A549 (cell line): ENCODE measurements at regions not wholly inside any gene's neighbourhood (a gene's known extent, or its start where the extent isn't known, plus 50 kb on each side); places are given as distances from the start of the nearest gene placed in this dataset.

Experiments
- ATAC-seq, 2 experiments: fragments of 200-7000 bp in 1 of 2; fragments of >200 bp in 1 of 2; cut with Nextera tagmentation in 1 of 2; cut with Tn5 transposase in 1 of 2; 3 replicates each; pipeline versions ENCODE4 v1.8.0 to v1.9.1; 2018 to 2020; ENCODE audit warnings: mild to moderate bottlenecking in 1 of 2, moderate library complexity in 1 of 2
- CTCF ChIA-PET: fragments of 300-600 bp; sonication (Branson Sonifier 250); formaldehyde crosslinking; extraction: SDS; loops from one replicate; lab custom pipeline; 2021; ENCODE audit warnings: antibody characterized with exemption, inconsistent platforms; lab: Yijun Ruan, JAX
- POLR2A ChIA-PET: fragments of 350-600 bp; formaldehyde crosslinking; extraction: SDS; loops from one replicate; lab custom pipeline; 2021; ENCODE audit warnings: antibody characterized with exemption, inconsistent platforms; lab: Yijun Ruan, JAX
- DNase-seq, 2 experiments: peaks; one replicate each; pipeline versions ENCODE4 v3.0.0 to v3.0.0-alpha.2; 2011 to 2016; ENCODE audit warnings: low read depth in 1 of 2, low spot score in 1 of 2
- FAIRE-seq: peaks from 2 replicates; lab custom pipeline; 2011; peaks lifted over from hg19 to GRCh38; lab: Jason Lieb, UNC
- H3K27ac ChIP-seq, 2 experiments: fragments of >200 bp; sonication (Bioruptor Twin); formaldehyde crosslinking; 3 replicates each; pipeline ENCODE4 v1.5.1; 2016 to 2017
- H3K4me1 ChIP-seq: fragments of >200 bp; sonication (Bioruptor Twin); formaldehyde crosslinking; 3 replicates; pipeline ENCODE4 v1.6.1; 2016
- H3K4me2 ChIP-seq: fragments of >200 bp; sonication (Bioruptor Twin); formaldehyde crosslinking; 3 replicates; pipeline ENCODE4 v1.6.1; 2016
- H3K4me3 ChIP-seq: fragments of >200 bp; sonication (Bioruptor Twin); formaldehyde crosslinking; 3 replicates; pipeline ENCODE4 v1.5.1; 2016
- H3K9me3 ChIP-seq: fragments of >200 bp; sonication (Bioruptor Twin); formaldehyde crosslinking; 3 replicates; pipeline ENCODE4 v1.6.1; 2016
- CBX2 ChIP-seq: fragments of 200-600 bp; sonication (generic); IDR thresholded peaks from 2 replicates; pipeline ENCODE4 v1.6.1; 2016; ENCODE audit warnings: low read depth, mild to moderate bottlenecking, borderline replicate concordance
- EHF ChIP-seq: fragments of 250-450 bp; sonication (Bioruptor Pico); IDR thresholded peaks from 2 replicates; pipeline ENCODE4 v1.5.0; 2020; ENCODE audit warnings: mild to moderate bottlenecking
- FOSB ChIP-seq: fragments of 250-450 bp; sonication (Bioruptor Pico); IDR thresholded peaks from 2 replicates; pipeline ENCODE4 v1.5.0; 2020; ENCODE audit warnings: mild to moderate bottlenecking, moderate library complexity
- FOSL2 ChIP-seq, 2 experiments: fragments of 450-650 bp in 1 of 2; fragments of >200 bp in 1 of 2; sonication (Bioruptor Twin) in 1 of 2; formaldehyde crosslinking; IDR thresholded peaks; 2 replicates each; pipeline versions ENCODE4 v1.5.0 to v1.6.1; 2016 to 2020; ENCODE audit warnings: mild to moderate bottlenecking in 1 of 2, moderate library complexity in 1 of 2
- FOXS1 ChIP-seq: fragments of 250-450 bp; sonication (Bioruptor Pico); IDR thresholded peaks from 2 replicates; pipeline ENCODE4 v1.5.0; 2020; ENCODE audit warnings: mild to moderate bottlenecking, moderate library complexity
- HEYL ChIP-seq: fragments of 250-450 bp; sonication (Bioruptor Pico); IDR thresholded peaks from 2 replicates; pipeline ENCODE4 v1.8.0; 2021; ENCODE audit warnings: mild to moderate bottlenecking, moderate library complexity
- HOXA7 ChIP-seq: fragments of 250-450 bp; sonication (Bioruptor Pico); IDR thresholded peaks from 2 replicates; pipeline ENCODE4 v1.5.0; 2020; ENCODE audit warnings: mild to moderate bottlenecking, moderate library complexity
- HOXB13 ChIP-seq: fragments of 250-450 bp; sonication (Bioruptor Pico); IDR thresholded peaks from 2 replicates; pipeline ENCODE4 v1.5.0; 2020; ENCODE audit warnings: low read depth, mild to moderate bottlenecking, moderate library complexity
- HOXB5 ChIP-seq: fragments of 250-450 bp; sonication (Bioruptor Pico); IDR thresholded peaks from 2 replicates; pipeline ENCODE4 v1.5.0; 2020; ENCODE audit warnings: mild to moderate bottlenecking, moderate library complexity
- JUN ChIP-seq, 2 experiments: fragments of >200 bp; sonication (Bioruptor Twin); formaldehyde crosslinking; IDR thresholded peaks; 2 replicates in 1 of 2; 3 replicates in 1 of 2; pipeline ENCODE4 v1.6.1; 2016 to 2017
- KDM1A ChIP-seq: fragments of 200-600 bp; sonication (generic); IDR thresholded peaks from 2 replicates; pipeline ENCODE4 v1.6.1; 2016; ENCODE audit warnings: low read depth, mild to moderate bottlenecking
- KDM5A ChIP-seq: fragments of 200-600 bp; sonication (generic); IDR thresholded peaks from 2 replicates; pipeline ENCODE4 v1.6.1; 2016; ENCODE audit warnings: antibody characterized with exemption, mild to moderate bottlenecking
- MAFK ChIP-seq: fragments of 450-650 bp; IDR thresholded peaks from 2 replicates; pipeline ENCODE4 v1.6.1; 2014; ENCODE audit not compliant: partially characterized antibody
- MAZ ChIP-seq: fragments of 150-350 bp; IDR thresholded peaks from 2 replicates; pipeline ENCODE4 v1.6.1; 2014; ENCODE audit warnings: antibody characterized with exemption, low read depth, low read length, borderline replicate concordance
- NPAS2 ChIP-seq: fragments of 250-450 bp; sonication (Bioruptor Pico); IDR thresholded peaks from 2 replicates; pipeline ENCODE4 v1.8.0; 2022; ENCODE audit warnings: mild to moderate bottlenecking, moderate library complexity, borderline replicate concordance
- POLR2AphosphoS2 ChIP-seq: conservative IDR thresholded peaks from 2 replicates; pipeline ENCODE4 v1.6.1; 2012; ENCODE audit warnings: low read length, improper control_type of control experiment, inconsistent platforms
- RCOR1 ChIP-seq: fragments of 150-350 bp; IDR thresholded peaks from 2 replicates; pipeline ENCODE4 v1.6.1; 2014; ENCODE audit warnings: antibody characterized with exemption, low read length, low read depth
- SMC3 ChIP-seq: fragments of >200 bp; sonication (Bioruptor Twin); formaldehyde crosslinking; IDR thresholded peaks from 3 replicates; pipeline ENCODE4 v1.6.1; 2018; ENCODE audit warnings: inconsistent platforms
- TFCP2L1 ChIP-seq: fragments of 250-450 bp; sonication (Bioruptor Pico); IDR thresholded peaks from 2 replicates; pipeline ENCODE4 v1.5.0; 2021; ENCODE audit warnings: mild to moderate bottlenecking
- ZC3H11A ChIP-seq: fragments of 450-650 bp; IDR thresholded peaks from 2 replicates; pipeline ENCODE4 v1.6.1; 2014; ENCODE audit warnings: antibody characterized with exemption, mild to moderate bottlenecking
- ZNF302 ChIP-seq: fragments of 250-450 bp; sonication (Bioruptor Pico); IDR thresholded peaks from 2 replicates; pipeline ENCODE4 v1.9.0; 2021; ENCODE audit warnings: inconsistent platforms, mild to moderate bottlenecking, moderate library complexity
- WGBS: methylation state at CpG from one replicate; pipeline ENCODE4 v1.1.6; 2017; ENCODE audit errors: missing lambda C conversion rate; 5-methylcytosine and 5-hydroxymethylcytosine counted together
- TF ChIP-seq, protein P1 (sequence below): fragments of >200 bp; sonication (Bioruptor Twin); formaldehyde crosslinking; IDR thresholded peaks from 3 replicates; pipeline ENCODE4 v1.6.1; 2016
- TF ChIP-seq, protein P2 (sequence below): fragments of 250-450 bp; sonication (Bioruptor Pico); IDR thresholded peaks from 2 replicates; pipeline ENCODE4 v1.5.0; 2020; ENCODE audit warnings: low read depth, mild to moderate bottlenecking, moderate library complexity
- TF ChIP-seq, protein P3 (sequence below): fragments of 450-650 bp; IDR thresholded peaks from 2 replicates; pipeline ENCODE4 v1.6.1; 2014; ENCODE audit warnings: antibody characterized with exemption
- TF ChIP-seq, protein P4 (sequence below): fragments of 150-350 bp; IDR thresholded peaks from 2 replicates; pipeline ENCODE4 v1.6.1; 2014; ENCODE audit warnings: low read depth, mild to moderate bottlenecking, low read length

DNA sequence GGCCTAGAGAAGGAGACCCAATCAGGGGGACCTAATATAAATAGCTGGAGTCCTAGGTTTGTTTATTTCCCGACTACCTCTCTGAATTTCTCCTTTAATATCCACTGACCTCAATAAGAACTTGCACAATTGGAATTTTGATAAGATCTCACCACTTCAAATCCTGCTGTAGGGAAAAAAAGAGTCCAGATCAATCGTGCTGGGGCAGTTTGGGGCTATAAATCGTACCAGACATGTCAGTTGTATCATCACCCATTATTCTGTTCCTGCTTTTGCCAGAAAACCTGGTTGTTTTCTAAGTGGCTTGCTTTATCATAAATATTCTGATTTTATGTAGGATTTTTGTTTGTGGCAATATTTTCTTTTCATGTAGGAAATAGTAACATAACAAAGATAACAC is 281.3 kb downstream of the DIPK2A start:
- WGBS: 3% methylated on average over 3 of the region's 3 CpGs
- no peak overlapping the region for H3K4me3 ChIP-seq
- TF ChIP-seq MAFK (no peak), ZC3H11A (no peak), HEYL (CRISPR knock-in tag) (no peak), HOXB5 (no peak), HOXB13 (no peak), NPAS2 (no peak)
- TF ChIP-seq, protein P1, sequence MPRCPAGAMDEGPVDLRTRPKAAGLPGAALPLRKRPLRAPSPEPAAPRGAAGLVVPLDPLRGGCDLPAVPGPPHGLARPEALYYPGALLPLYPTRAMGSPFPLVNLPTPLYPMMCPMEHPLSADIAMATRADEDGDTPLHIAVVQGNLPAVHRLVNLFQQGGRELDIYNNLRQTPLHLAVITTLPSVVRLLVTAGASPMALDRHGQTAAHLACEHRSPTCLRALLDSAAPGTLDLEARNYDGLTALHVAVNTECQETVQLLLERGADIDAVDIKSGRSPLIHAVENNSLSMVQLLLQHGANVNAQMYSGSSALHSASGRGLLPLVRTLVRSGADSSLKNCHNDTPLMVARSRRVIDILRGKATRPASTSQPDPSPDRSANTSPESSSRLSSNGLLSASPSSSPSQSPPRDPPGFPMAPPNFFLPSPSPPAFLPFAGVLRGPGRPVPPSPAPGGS: no peak
- POLR2A ChIA-PET: no interaction called here
- DNase-seq: no peak
- no peak overlapping the region for H3K27ac ChIP-seq
- H3K4me2 ChIP-seq: no peak overlapping the region
- ATAC-seq: no peak
- no peaks in the 10 kb centered on the region for H3K4me1 ChIP-seq
- no peak for FAIRE-seq
- CTCF ChIA-PET: no interaction called here
- no peaks in the 10 kb centered on the region for H3K9me3 ChIP-seq

DNA sequence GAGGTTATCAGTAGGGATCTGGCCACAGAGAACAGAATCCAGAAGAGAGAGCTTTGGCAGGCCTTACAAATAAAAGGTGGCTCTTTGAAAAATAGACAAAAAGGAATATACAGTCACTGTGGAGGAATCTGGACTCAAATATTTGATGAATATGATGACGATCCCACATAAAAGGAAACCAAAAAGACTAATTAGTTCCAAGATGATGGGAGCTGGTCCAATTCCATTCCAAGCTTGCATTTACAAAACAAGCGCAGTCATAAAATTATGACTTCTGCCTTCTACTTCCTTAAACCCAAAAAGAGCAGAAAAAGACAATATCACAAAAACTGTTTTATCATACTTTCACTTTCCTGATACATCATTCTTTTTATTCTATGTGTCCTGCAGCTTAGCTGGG is 285.8 kb downstream of the DIPK2A start:
- POLR2A ChIA-PET: no interaction called here
- no peak for TF ChIP-seq TFCP2L1 (CRISPR knock-in tag)
- no peak for TF ChIP-seq ZC3H11A
- TF ChIP-seq KDM5A: no peak
- no peak for TF ChIP-seq FOSB (CRISPR knock-in tag)
- TF ChIP-seq JUN (IDR thresholded peaks at IDR 0.05): no peak
- TF ChIP-seq HOXB13: no peak
- no peak for TF ChIP-seq RCOR1
- no peak for TF ChIP-seq EHF (CRISPR knock-in tag)
- no peak for TF ChIP-seq SMC3
- TF ChIP-seq HOXA7 (CRISPR knock-in tag): no peak
- no peak for TF ChIP-seq POLR2AphosphoS2
- TF ChIP-seq, protein P2, sequence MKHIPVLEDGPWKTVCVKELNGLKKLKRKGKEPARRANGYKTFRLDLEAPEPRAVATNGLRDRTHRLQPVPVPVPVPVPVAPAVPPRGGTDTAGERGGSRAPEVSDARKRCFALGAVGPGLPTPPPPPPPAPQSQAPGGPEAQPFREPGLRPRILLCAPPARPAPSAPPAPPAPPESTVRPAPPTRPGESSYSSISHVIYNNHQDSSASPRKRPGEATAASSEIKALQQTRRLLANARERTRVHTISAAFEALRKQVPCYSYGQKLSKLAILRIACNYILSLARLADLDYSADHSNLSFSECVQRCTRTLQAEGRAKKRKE: no peak
- no peak for TF ChIP-seq KDM1A
- no peak for TF ChIP-seq HOXB5
- no peak for TF ChIP-seq HEYL (CRISPR knock-in tag)
- WGBS: 19% methylated on average over 2 of the region's 2 CpGs
- Histone ChIP-seq H3K9me3 (no peaks in the 10 kb centered on the region), H3K4me1 (no peaks in the 10 kb centered on the region), H3K27ac (no peak overlapping the region), H3K4me2 (no peak overlapping the region), H3K4me3 (no peak overlapping the region)
- ATAC-seq: no peak
- no peak for FAIRE-seq
- DNase-seq: no peak
- CTCF ChIA-PET: interaction anchor here (1.1 kb wide), 1 partner anchor 169 kb away, joined by 3 read pairs; no protein-coding TSS in a partner anchor

DNA sequence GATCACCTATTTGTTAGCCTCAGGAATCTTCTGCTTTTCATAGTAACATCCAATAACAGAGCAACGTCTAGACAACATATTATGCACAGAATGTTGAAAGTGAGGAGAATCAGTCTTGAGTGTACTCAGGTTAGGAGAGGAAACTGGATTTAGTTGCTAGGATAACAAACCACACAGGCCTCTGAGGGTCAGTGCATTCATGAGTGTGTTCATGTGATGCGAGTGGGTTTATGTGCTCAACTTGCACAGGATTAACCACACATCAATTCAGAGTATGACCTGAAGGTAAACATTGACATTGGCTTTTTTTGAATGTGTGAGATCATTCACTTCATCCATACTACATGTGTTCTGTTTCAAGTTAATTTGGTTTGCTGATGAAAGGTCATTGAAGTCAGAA is 287.6 kb downstream of the DIPK2A start:
- no peak for ATAC-seq
- POLR2A ChIA-PET: no interaction called here
- TF ChIP-seq, protein P3, sequence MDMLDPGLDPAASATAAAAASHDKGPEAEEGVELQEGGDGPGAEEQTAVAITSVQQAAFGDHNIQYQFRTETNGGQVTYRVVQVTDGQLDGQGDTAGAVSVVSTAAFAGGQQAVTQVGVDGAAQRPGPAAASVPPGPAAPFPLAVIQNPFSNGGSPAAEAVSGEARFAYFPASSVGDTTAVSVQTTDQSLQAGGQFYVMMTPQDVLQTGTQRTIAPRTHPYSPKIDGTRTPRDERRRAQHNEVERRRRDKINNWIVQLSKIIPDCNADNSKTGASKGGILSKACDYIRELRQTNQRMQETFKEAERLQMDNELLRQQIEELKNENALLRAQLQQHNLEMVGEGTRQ: no peak
- TF ChIP-seq MAZ: no peak
- no peak for TF ChIP-seq FOXS1 (CRISPR knock-in tag)
- TF ChIP-seq FOSB (CRISPR knock-in tag): no peak
- TF ChIP-seq, protein P4, sequence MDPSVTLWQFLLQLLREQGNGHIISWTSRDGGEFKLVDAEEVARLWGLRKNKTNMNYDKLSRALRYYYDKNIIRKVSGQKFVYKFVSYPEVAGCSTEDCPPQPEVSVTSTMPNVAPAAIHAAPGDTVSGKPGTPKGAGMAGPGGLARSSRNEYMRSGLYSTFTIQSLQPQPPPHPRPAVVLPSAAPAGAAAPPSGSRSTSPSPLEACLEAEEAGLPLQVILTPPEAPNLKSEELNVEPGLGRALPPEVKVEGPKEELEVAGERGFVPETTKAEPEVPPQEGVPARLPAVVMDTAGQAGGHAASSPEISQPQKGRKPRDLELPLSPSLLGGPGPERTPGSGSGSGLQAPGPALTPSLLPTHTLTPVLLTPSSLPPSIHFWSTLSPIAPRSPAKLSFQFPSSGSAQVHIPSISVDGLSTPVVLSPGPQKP: no peak
- TF ChIP-seq POLR2AphosphoS2: no peak
- TF ChIP-seq FOSL2 (IDR thresholded peaks at IDR 0.05): no peak
- TF ChIP-seq FOSL2 (CRISPR knock-in tag; IDR thresholded peaks at IDR 0.05): no peak
- no peak for TF ChIP-seq CBX2
- TF ChIP-seq ZNF302 (CRISPR knock-in tag): no peak

More for the DNA sequence above, 287.6 kb downstream of the DIPK2A start:
- H3K9me3 ChIP-seq: no peaks in the 10 kb centered on the region
- H3K4me2 ChIP-seq: no peak overlapping the region
- no peaks in the 10 kb centered on the region for H3K4me1 ChIP-seq
- WGBS: 5% methylated on average over 2 of the region's 2 CpGs
- DNase-seq (no peak), FAIRE-seq (peak; percentile 23)
- no peak overlapping the region for H3K27ac ChIP-seq
- H3K4me3 ChIP-seq: no peak overlapping the region
- CTCF ChIA-PET: no interaction called here
